Smooth muscle cell (in vitro differentiated cells): ENCODE measurements at regions not wholly inside any gene's neighbourhood (a gene's known extent, or its start where the extent isn't known, plus 50 kb on each side); places are given as distances from the start of the nearest gene placed in this dataset.
"Not testable (repeated sequence)": the region's sequence is repeated elsewhere in the genome, so short reads cannot be mapped to it uniquely, and the experiment has no call there.

Source experiments
- DNase-seq: peaks from one replicate; lab custom pipeline; 2025; ENCODE audit not compliant: unreplicated experiment; lab: John Stamatoyannopoulos, UW
- H2AFZ ChIP-seq: fragments of 200-600 bp; sonication (generic); 2 replicates; pipeline ENCODE4 v1.6.0; 2016; ENCODE audit warnings: antibody characterized with exemption, low read depth, mild to moderate bottlenecking
- H3F3A ChIP-seq: fragments of 200-600 bp; sonication (generic); 2 replicates; pipeline ENCODE4 v1.6.0; 2017; ENCODE audit warnings: antibody characterized with exemption, low read depth
- H3K27ac ChIP-seq: fragments of 200-600 bp; sonication (generic); 2 replicates; pipeline ENCODE4 v1.5.1; 2016; ENCODE audit warnings: low read depth, mild to moderate bottlenecking
- H3K27me3 ChIP-seq: fragments of 200-600 bp; sonication (generic); 2 replicates; pipeline ENCODE4 v1.6.1; 2016; ENCODE audit warnings: low read depth, mild to moderate bottlenecking
- H3K36me3 ChIP-seq: fragments of 200-600 bp; sonication (generic); 2 replicates; pipeline ENCODE4 v1.5.1; 2016; ENCODE audit warnings: low read depth
- H3K4me1 ChIP-seq: fragments of 200-600 bp; sonication (generic); 2 replicates; pipeline ENCODE4 v1.5.1; 2016; ENCODE audit warnings: low read depth
- H3K4me2 ChIP-seq: fragments of 200-600 bp; sonication (generic); 2 replicates; pipeline ENCODE4 v1.6.0; 2016; ENCODE audit warnings: mild to moderate bottlenecking
- H3K4me3 ChIP-seq: fragments of 200-600 bp; sonication (generic); 2 replicates; pipeline ENCODE4 v1.5.1; 2016; ENCODE audit warnings: mild to moderate bottlenecking
- H3K79me2 ChIP-seq: fragments of 200-600 bp; sonication (generic); 2 replicates; pipeline ENCODE4 v1.6.0; 2016; ENCODE audit warnings: low read depth, mild to moderate bottlenecking
- H3K9ac ChIP-seq: fragments of 200-600 bp; sonication (generic); 2 replicates; pipeline ENCODE4 v1.6.0; 2016; ENCODE audit warnings: low read depth
- H3K9me3 ChIP-seq: fragments of 200-600 bp; sonication (generic); replicated peaks from 2 replicates; pipeline ENCODE4 v1.5.1; 2016; ENCODE audit warnings: low read depth
- H4K20me1 ChIP-seq: fragments of 200-600 bp; sonication (generic); 2 replicates; pipeline ENCODE4 v1.6.0; 2016; ENCODE audit warnings: low read depth
- WGBS: methylation state at CpG from one replicate; pipeline ENCODE4 v1.1.7; 2016; ENCODE audit warnings: low lambda C conversion rate; 5-methylcytosine and 5-hydroxymethylcytosine counted together

GRCh38 chr1:120941066-120941465 is 51.5 kb downstream of the PPIAL4A start:
- DNase-seq, H3K9me3 ChIP-seq, H3K9ac ChIP-seq, H3K36me3 ChIP-seq, H2AFZ ChIP-seq, H3K4me3 ChIP-seq, H3K27ac ChIP-seq, H3F3A ChIP-seq, H3K4me2 ChIP-seq, H3K27me3 ChIP-seq, H4K20me1 ChIP-seq, H3K4me1 ChIP-seq, H3K79me2 ChIP-seq: not testable (repeated sequence)
- 48% methylated on average over 4 of the region's 6 CpGs for WGBS

GRCh38 chr1:120941836-120942217 is 52.3 kb downstream of the PPIAL4A start:
- H3K27ac ChIP-seq: peak overlapping the region; percentile 80
- not testable (repeated sequence) for H3K79me2 ChIP-seq, H3K4me1 ChIP-seq, H3K27me3 ChIP-seq, H3F3A ChIP-seq, DNase-seq, H3K9me3 ChIP-seq, H3K36me3 ChIP-seq, H4K20me1 ChIP-seq
- WGBS: 2% methylated on average over 12 of the region's 12 CpGs
- H3K9ac ChIP-seq: peak overlapping the region; percentile 91
- H3K4me3 ChIP-seq: peak overlapping the region; percentile 57
- H3K4me2 ChIP-seq: peak overlapping the region; percentile 83
- H2AFZ ChIP-seq: peak overlapping the region; percentile 63

GRCh38 chr1:120942218-120942944 is 52.8 kb downstream of the PPIAL4A start:
- Histone ChIP-seq H2AFZ (peak overlapping the region; percentile 63), H3K27ac (peak overlapping the region; percentile 80), H3K4me3 (peak overlapping the region; percentile 57), H3K9ac (peak overlapping the region; percentile 91), H3K4me2 (peak overlapping the region; percentile 83)
- H3K27me3 ChIP-seq, H3K9me3 ChIP-seq, H3K36me3 ChIP-seq, H3K4me1 ChIP-seq, H3K79me2 ChIP-seq, H3F3A ChIP-seq, H4K20me1 ChIP-seq: not testable (repeated sequence)
- DNase-seq: peak; percentile 33
- 5% methylated on average over 33 of the region's 34 CpGs for WGBS

- peak overlapping the region; percentile 80 for H3K27ac ChIP-seq
- not testable (repeated sequence) for H3F3A ChIP-seq, H3K36me3 ChIP-seq, H3K79me2 ChIP-seq, H3K27me3 ChIP-seq, H4K20me1 ChIP-seq, H3K4me1 ChIP-seq, H3K9me3 ChIP-seq, H2AFZ ChIP-seq, H3K9ac ChIP-seq, DNase-seq, H3K4me3 ChIP-seq, H3K4me2 ChIP-seq
- WGBS: no CpG with 5 or more reads among the region's 9 CpGs
Observed at GRCh38 chr1:120942945-120943319, 53.4 kb downstream of the PPIAL4A start.

- not testable (repeated sequence) for H3K4me2 ChIP-seq, H3K4me3 ChIP-seq, H3K4me1 ChIP-seq, H3K79me2 ChIP-seq, H3F3A ChIP-seq, DNase-seq, H4K20me1 ChIP-seq, H2AFZ ChIP-seq, H3K36me3 ChIP-seq, H3K9ac ChIP-seq, H3K27ac ChIP-seq, H3K27me3 ChIP-seq, H3K9me3 ChIP-seq
- 95% methylated on average over 15 of the region's 20 CpGs for WGBS
Observed at GRCh38 chr1:120944691-120945090, 55.1 kb downstream of the PPIAL4A start.

GRCh38 chr1:120945122-120945521 is 55.6 kb downstream of the PPIAL4A start:
- H3K9me3 ChIP-seq, H3K79me2 ChIP-seq, H3K36me3 ChIP-seq, H3K9ac ChIP-seq, H3F3A ChIP-seq, H3K4me3 ChIP-seq, H3K4me2 ChIP-seq, H4K20me1 ChIP-seq, H3K27ac ChIP-seq, DNase-seq, H2AFZ ChIP-seq, H3K27me3 ChIP-seq, H3K4me1 ChIP-seq: not testable (repeated sequence)
- 88% methylated on average over 10 of the region's 10 CpGs for WGBS

GRCh38 chr1:120947114-120947513 is 57.5 kb downstream of the PPIAL4A start:
- not testable (repeated sequence) for H3K27me3 ChIP-seq, H3K4me2 ChIP-seq, DNase-seq, H3K27ac ChIP-seq, H3K79me2 ChIP-seq, H3K9ac ChIP-seq, H2AFZ ChIP-seq, H3K4me3 ChIP-seq, H3K36me3 ChIP-seq, H3K9me3 ChIP-seq, H4K20me1 ChIP-seq, H3K4me1 ChIP-seq, H3F3A ChIP-seq
- 69% methylated on average over 4 of the region's 4 CpGs for WGBS

GRCh38 chr1:120949724-120950123 is 60.2 kb downstream of the PPIAL4A start:
- H2AFZ ChIP-seq, H3K4me1 ChIP-seq, H3K27me3 ChIP-seq, DNase-seq, H3K4me2 ChIP-seq, H3K4me3 ChIP-seq, H3K36me3 ChIP-seq, H4K20me1 ChIP-seq, H3K9ac ChIP-seq, H3K79me2 ChIP-seq, H3K27ac ChIP-seq, H3K9me3 ChIP-seq, H3F3A ChIP-seq: not testable (repeated sequence)
- WGBS: 97% methylated on average over 11 of the region's 11 CpGs

- not testable (repeated sequence) for H3K4me3 ChIP-seq, DNase-seq, H3K4me2 ChIP-seq, H3K36me3 ChIP-seq, H4K20me1 ChIP-seq, H3K27ac ChIP-seq, H3K79me2 ChIP-seq, H3K27me3 ChIP-seq, H2AFZ ChIP-seq, H3K9me3 ChIP-seq, H3K4me1 ChIP-seq, H3K9ac ChIP-seq, H3F3A ChIP-seq
- WGBS: 11% methylated on average over 1 of the region's 1 CpG
Observed at GRCh38 chr1:120950633-120951032, 61.1 kb downstream of the PPIAL4A start.
